Mammary epithelial cell (primary cell): ENCODE measurements at regions not wholly inside any gene's neighbourhood (a gene's known extent, or its start where the extent isn't known, plus 50 kb on each side); places are given as distances from the start of the nearest gene placed in this dataset.

Experiments
- CTCF ChIP-seq, 2 donors: IDR thresholded peaks in 1 of 2; conservative IDR thresholded peaks in 1 of 2; 2 replicates each; pipeline ENCODE4 v1.5.1; 2011 to 2012; ENCODE audit warnings: inconsistent platforms in 2 of 2, low read length in 2 of 2, mild to moderate bottlenecking in 2 of 2, control low read depth in 1 of 2, low read depth in 1 of 2; ENCODE audit not compliant: insufficient read depth in 1 of 2; ENCODE audit errors: extremely low read depth in 1 of 2
- EZH2 ChIP-seq: IDR thresholded peaks from 2 replicates; pipeline ENCODE4 v1.6.1; 2012; ENCODE audit warnings: low read length, inconsistent platforms, borderline replicate concordance

GRCh38 chr7:88589927-88590326, 169.6 kb upstream of the ZNF804B start:
- no peak for TF ChIP-seq CTCF (conservative IDR thresholded peaks at IDR 0.05 in 1 of 2, IDR thresholded peaks at IDR 0.05 in 1 of 2; ENCODE audit: extremely low read depth in 1 of 2, insufficient read depth in 1 of 2, low read depth in 1 of 2, low read length in 2 of 2)
- TF ChIP-seq EZH2, result no peak
